ENCODE measurements at regions not wholly inside any gene's neighbourhood (a gene's known extent, or its start where the extent isn't known, plus 50 kb on each side); places are given as distances from the start of the nearest gene placed in this dataset.

GRCh38 chr3:64316971-64317370 is 91.7 kb upstream of the PRICKLE2 start:
- no peak overlapping the region for H3K4me2 ChIP-seq (ENCODE audit: insufficient read depth, low read length)
- H3K4me1 ChIP-seq (replicated peaks in 1 of 2; ENCODE audit: control insufficient read depth in 2 of 2, insufficient read depth in 2 of 2, low read length in 2 of 2): no peaks in the 10 kb centered on the region
- no peak overlapping the region for H3K27ac ChIP-seq (ENCODE audit: extremely low read depth, low read depth, low read length)
- ATAC-seq (no peak), DNase-seq (ENCODE audit: extremely low read depth in 1 of 4, low spot score in 3 of 4) (no peak), FAIRE-seq (no peak)
- intact Hi-C loops (cut with micrococcal nuclease): no loop called here
- no peak overlapping the region for H2AFZ ChIP-seq (ENCODE audit: low read depth, low read length)
- H3K9me1 ChIP-seq (ENCODE audit: control insufficient read depth, insufficient read depth, low read length): no peaks in the 10 kb centered on the region
- ChIA-PET CTCF (ENCODE audit: low intra/inter-chr PET ratio) (no interaction called here), POLR2A (no interaction called here)
- no peaks in the 10 kb centered on the region for H3K9me3 ChIP-seq (replicated peaks; ENCODE audit: control insufficient read depth, insufficient read depth, low read depth, low read length)
- no peak overlapping the region for H3K4me3 ChIP-seq
- in situ Hi-C loops (cut with MboI): no loop called here
- no peaks in the 10 kb centered on the region for H3K79me2 ChIP-seq (ENCODE audit: control insufficient read depth, insufficient read depth, low read length)
- no TSS peak for BruUV-seq (replicated peaks)
- no peaks in the 10 kb centered on the region for H4K20me1 ChIP-seq (replicated peaks; ENCODE audit: control insufficient read depth, insufficient read depth, low read length)
- peak; percentile 29; the same call in 1 of the 2 replicates for TF ChIP-seq ATF3 (IDR thresholded peaks at IDR 0.05)
- no peak for TF ChIP-seq ATF3 (CRISPR knock-in tag; conservative IDR thresholded peaks at IDR 0.05)
- peak; percentile 18; the same call in 1 of the 2 replicates for TF ChIP-seq FOSL1 (tag; conservative IDR thresholded peaks at IDR 0.05)
- TF ChIP-seq JUND (IDR thresholded peaks at IDR 0.05; ENCODE audit: borderline replicate concordance, low read depth, low read length): peak; percentile 35; the same call in 1 of the 2 replicates
- TF ChIP-seq JUND (tag; IDR thresholded peaks at IDR 0.05; ENCODE audit: borderline replicate concordance, low read depth, low read length): peak; percentile 49; the same call in 1 of the 3 replicates
- TF ChIP-seq MCM3 (IDR thresholded peaks at IDR 0.05): no peak
- TF ChIP-seq ARNT (IDR thresholded peaks at IDR 0.05): no peak
- no peak for TF ChIP-seq HOMEZ (CRISPR knock-in tag; IDR thresholded peaks at IDR 0.05)
- WGBS (ENCODE audit: insufficient coverage, low coverage, missing lambda C conversion rate): 0% methylated on average over 4 of the region's 4 CpGs
- H3K27me3 ChIP-seq (ENCODE audit: control insufficient read depth in 2 of 2, insufficient read depth in 2 of 2, low read length in 2 of 2): no peaks in the 10 kb centered on the region
- H3K9ac ChIP-seq (ENCODE audit: insufficient read depth in 1 of 2, low read depth in 2 of 2, low read length in 2 of 2): no peak overlapping the region
- no peaks in the 10 kb centered on the region for H3K36me3 ChIP-seq (ENCODE audit: control insufficient read depth, insufficient read depth, low read length)
